ENCODE measurements at regions not wholly inside any gene's neighbourhood (a gene's known extent, or its start where the extent isn't known, plus 50 kb on each side); places are given as distances from the start of the nearest gene placed in this dataset.

DNA sequence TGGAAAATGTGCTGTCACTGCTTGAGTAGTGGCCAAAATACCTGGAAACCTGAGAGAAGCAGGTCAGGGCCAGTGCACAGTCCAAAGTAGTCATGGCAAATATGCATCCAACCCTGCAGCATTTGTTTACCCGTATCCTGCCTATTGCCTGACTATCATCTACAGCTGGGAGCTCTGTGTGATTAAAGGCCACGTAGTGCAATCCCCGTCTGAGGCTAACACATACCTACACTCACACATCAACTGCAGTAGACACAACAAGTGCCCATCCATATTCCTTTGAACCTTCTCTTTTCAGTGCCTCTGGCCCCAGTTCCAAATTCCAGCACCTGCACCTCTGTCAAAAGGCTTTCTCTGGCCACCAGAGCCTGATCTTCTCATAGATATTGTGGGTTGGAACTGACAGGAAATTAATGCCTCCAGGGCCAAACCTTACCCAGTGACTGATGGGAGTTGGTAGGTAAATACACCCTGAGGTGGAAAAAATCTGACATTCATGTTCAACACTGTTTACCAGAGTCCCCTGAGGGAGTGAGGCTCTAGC lies 383.0 kb downstream of the SETD4 start:
- H3K4me3 Mint-ChIP-seq = no peak overlapping the region
- H3K4me1 Mint-ChIP-seq = no peaks in the 10 kb centered on the region
- H3K27me3 Mint-ChIP-seq (ENCODE audit: low read depth) = peaks cover 3% of the 10 kb centered on the region
- H3K27ac Mint-ChIP-seq (ENCODE audit: unreplicated experiment) = no peak overlapping the region
- peaks cover 4% of the 10 kb centered on the region for H3K9me3 Mint-ChIP-seq
- TF ChIP-seq, protein P1, sequence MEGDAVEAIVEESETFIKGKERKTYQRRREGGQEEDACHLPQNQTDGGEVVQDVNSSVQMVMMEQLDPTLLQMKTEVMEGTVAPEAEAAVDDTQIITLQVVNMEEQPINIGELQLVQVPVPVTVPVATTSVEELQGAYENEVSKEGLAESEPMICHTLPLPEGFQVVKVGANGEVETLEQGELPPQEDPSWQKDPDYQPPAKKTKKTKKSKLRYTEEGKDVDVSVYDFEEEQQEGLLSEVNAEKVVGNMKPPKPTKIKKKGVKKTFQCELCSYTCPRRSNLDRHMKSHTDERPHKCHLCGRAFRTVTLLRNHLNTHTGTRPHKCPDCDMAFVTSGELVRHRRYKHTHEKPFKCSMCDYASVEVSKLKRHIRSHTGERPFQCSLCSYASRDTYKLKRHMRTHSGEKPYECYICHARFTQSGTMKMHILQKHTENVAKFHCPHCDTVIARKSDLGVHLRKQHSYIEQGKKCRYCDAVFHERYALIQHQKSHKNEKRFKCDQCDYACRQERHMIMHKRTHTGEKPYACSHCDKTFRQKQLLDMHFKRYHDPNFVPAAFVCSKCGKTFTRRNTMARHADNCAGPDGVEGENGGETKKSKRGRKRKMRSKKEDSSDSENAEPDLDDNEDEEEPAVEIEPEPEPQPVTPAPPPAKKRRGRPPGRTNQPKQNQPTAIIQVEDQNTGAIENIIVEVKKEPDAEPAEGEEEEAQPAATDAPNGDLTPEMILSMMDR (conservative IDR thresholded peaks at IDR 0.05) = no peak
- no peaks in the 10 kb centered on the region for H3K36me3 Mint-ChIP-seq (ENCODE audit: low read depth)
- DNase-seq (ENCODE audit: low read depth, low spot score) = no peak

DNA sequence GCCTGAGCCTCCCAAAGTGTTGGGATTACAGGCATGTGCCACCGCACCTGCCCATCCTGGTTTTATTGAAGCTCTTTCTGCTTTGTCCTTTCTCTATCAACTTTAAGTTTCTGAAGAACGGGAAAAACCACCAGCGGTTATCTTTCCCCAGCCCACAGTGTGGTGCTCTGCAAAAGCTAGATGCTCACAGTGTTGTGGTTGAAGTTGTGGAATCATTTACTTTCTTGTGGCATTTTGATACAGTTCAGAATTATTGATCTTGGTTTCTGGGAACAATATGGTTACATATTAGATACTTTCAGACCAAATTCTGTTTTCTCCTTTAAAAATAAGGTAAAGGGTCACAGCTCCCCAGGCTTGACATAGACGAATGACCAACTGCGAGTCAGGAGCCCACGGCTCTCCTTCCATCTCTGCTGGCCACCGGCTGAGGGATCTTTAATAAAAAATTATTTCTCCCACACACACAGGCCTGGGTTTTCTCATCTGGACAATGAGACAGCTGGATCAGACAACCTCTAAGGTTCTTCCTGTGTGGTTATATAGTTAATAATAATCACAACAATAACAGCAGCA lies 385.3 kb downstream of the SETD4 start:
- TF ChIP-seq, protein P1 (conservative IDR thresholded peaks at IDR 0.05) = no peak
- H3K4me1 Mint-ChIP-seq = no peaks in the 10 kb centered on the region
- H3K27ac Mint-ChIP-seq (ENCODE audit: unreplicated experiment) = no peak overlapping the region
- H3K27me3 Mint-ChIP-seq (ENCODE audit: low read depth) = peaks cover 3% of the 10 kb centered on the region
- H3K36me3 Mint-ChIP-seq (ENCODE audit: low read depth) = no peaks in the 10 kb centered on the region
- no peak for DNase-seq (ENCODE audit: low read depth, low spot score)
- H3K4me3 Mint-ChIP-seq = no peak overlapping the region
- H3K9me3 Mint-ChIP-seq = peaks cover 4% of the 10 kb centered on the region

DNA sequence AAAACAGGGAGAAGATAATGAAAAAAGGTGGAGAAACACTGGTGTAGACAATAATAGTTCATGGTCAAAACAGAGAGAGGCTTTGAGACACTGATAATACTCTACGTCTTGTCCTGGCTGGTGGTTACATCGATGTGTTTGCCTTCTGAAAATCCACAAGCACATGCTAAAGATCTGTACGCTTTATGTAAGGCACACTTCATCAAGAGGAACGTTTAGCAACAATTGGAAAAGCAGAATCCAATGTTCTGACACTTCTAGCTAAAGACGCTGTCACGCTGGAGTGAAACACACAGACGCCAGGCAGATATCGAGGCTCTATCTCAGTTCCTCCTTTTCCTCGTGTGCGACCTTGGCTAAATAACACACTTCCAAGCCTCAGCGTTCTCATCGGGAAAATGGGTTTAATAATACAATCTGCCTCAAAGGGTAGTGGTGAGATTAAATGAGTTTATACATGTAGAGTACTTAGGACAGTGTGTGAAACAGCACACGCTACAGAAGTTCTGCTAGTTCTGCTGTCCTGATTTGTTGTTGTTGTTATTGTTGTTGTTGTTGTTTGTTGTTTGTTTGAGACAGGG lies 386.1 kb downstream of the SETD4 start:
- Mint-ChIP-seq H3K9me3 (peaks cover 4% of the 10 kb centered on the region), H3K4me1 (no peaks in the 10 kb centered on the region)
- no peak for DNase-seq (ENCODE audit: low read depth, low spot score)

DNA sequence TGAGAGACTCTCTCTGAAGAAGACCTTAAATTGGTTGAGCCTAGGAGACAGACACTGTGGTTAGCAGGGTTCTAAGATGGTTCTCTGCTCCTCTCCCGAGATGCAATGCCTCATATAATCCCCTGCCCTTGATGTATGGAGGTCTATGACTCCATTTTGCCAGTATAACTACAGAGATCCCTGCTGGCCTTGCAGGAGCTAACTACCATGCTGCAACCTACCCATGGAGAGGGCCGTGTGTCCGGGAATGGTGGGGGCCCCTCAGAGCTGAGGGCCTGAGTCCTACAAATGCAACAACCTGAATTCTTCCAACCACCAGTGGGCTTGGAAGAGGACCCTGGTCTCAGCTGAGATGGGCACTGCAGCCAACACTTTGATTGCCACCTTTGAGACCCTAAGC lies 388.0 kb downstream of the SETD4 start:
- H3K9me3 Mint-ChIP-seq = peaks cover 3% of the 10 kb centered on the region
- no peak overlapping the region for H3K4me3 Mint-ChIP-seq
- no peaks in the 10 kb centered on the region for H3K4me1 Mint-ChIP-seq
- no peak overlapping the region for H3K27ac Mint-ChIP-seq (ENCODE audit: unreplicated experiment)
- no peaks in the 10 kb centered on the region for H3K27me3 Mint-ChIP-seq (ENCODE audit: low read depth)
- no peaks in the 10 kb centered on the region for H3K36me3 Mint-ChIP-seq (ENCODE audit: low read depth)
- no peak for DNase-seq (ENCODE audit: low read depth, low spot score)
- TF ChIP-seq, protein P1 (conservative IDR thresholded peaks at IDR 0.05) = no peak

More for the DNA sequence above, 386.1 kb downstream of the SETD4 start:
- no peak overlapping the region for H3K27ac Mint-ChIP-seq (ENCODE audit: unreplicated experiment)
- no peak overlapping the region for H3K4me3 Mint-ChIP-seq
- H3K36me3 Mint-ChIP-seq (ENCODE audit: low read depth) = no peaks in the 10 kb centered on the region
- TF ChIP-seq, protein P1 (conservative IDR thresholded peaks at IDR 0.05) = no peak
- H3K27me3 Mint-ChIP-seq (ENCODE audit: low read depth) = peaks cover 3% of the 10 kb centered on the region

DNA sequence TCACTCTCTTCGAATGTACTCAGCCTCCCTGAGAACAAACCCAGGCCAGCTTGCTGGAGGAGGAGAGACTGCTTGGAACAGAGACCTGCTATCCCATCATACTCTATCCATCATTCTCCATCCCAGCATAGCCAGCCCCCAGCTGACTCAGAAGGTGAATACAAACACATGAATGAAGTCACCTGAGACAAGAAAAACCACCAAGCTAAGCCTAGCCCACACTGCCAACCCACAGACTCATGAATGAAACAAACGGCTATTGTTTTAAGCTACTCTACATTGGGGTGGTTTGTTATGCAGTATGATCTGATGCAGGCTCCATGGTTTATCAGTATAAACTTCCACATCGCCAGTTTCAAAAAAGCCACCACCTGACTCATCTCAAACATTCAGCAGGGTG lies 395.6 kb downstream of the SETD4 start:
- no peaks in the 10 kb centered on the region for H3K36me3 Mint-ChIP-seq (ENCODE audit: low read depth)
- TF ChIP-seq, protein P1 (conservative IDR thresholded peaks at IDR 0.05) = no peak
- H3K4me3 Mint-ChIP-seq = no peak overlapping the region
- peaks cover 3% of the 10 kb centered on the region for H3K9me3 Mint-ChIP-seq
- peaks cover 9% of the 10 kb centered on the region for H3K27me3 Mint-ChIP-seq (ENCODE audit: low read depth)
- H3K4me1 Mint-ChIP-seq = no peaks in the 10 kb centered on the region
- H3K27ac Mint-ChIP-seq (ENCODE audit: unreplicated experiment) = no peak overlapping the region
- no peak for DNase-seq (ENCODE audit: low read depth, low spot score)
